Sigmoid colon (tissue), 6 donors: ENCODE measurements at regions not wholly inside any gene's neighbourhood (a gene's known extent, or its start where the extent isn't known, plus 50 kb on each side); places are given as distances from the start of the nearest gene placed in this dataset.

Experiments used
- DNase-seq: peaks from one replicate; pipeline ENCODE4 v3.0.0-alpha.2; 2019
- H3K27ac ChIP-seq, 4 donors: fragments of 200-600 bp; sonication (generic); one replicate each; pipeline ENCODE4 v1.5.1; 2016 to 2019; ENCODE audit warnings: mild to moderate bottlenecking in 1 of 4
- H3K27me3 ChIP-seq, 3 donors: fragments of 200-600 bp; sonication (generic); one replicate each; pipeline ENCODE4 v1.5.1; 2019; ENCODE audit warnings: mild to moderate bottlenecking in 1 of 3
- H3K36me3 ChIP-seq, 4 donors: fragments of 200-600 bp; sonication (generic); one replicate each; pipeline ENCODE4 v1.5.1; 2016 to 2019
- H3K4me1 ChIP-seq, 4 donors: fragments of 200-600 bp; sonication (generic); one replicate each; pipeline ENCODE4 v1.5.1; 2017 to 2019
- H3K4me3 ChIP-seq, 4 donors: fragments of 200-600 bp; sonication (generic); one replicate each; pipeline ENCODE4 v1.5.1; 2017 to 2019; ENCODE audit warnings: mild to moderate bottlenecking in 2 of 4, moderate library complexity in 1 of 4
- H3K9me3 ChIP-seq, 4 donors: fragments of 200-600 bp in 3 of 4; sonication (generic) in 3 of 4; one replicate each; pipeline versions ENCODE4 v1.5.1 to v1.6.1; 2013 to 2019
- EP300 ChIP-seq, 4 donors: sonication (generic); formaldehyde crosslinking; IDR thresholded peaks; one replicate each; pipeline ENCODE4 v1.6.1; 2017; ENCODE audit warnings: antibody characterized with exemption in 4 of 4
- POLR2A ChIP-seq, 2 donors: fragments of 450-650 bp; IDR thresholded peaks; one replicate each; pipeline ENCODE4 v1.6.1; 2016; ENCODE audit warnings: antibody characterized with exemption in 2 of 2, mild to moderate bottlenecking in 2 of 2, moderate library complexity in 2 of 2
- POLR2AphosphoS5 ChIP-seq, 4 donors: sonication (generic); formaldehyde crosslinking; IDR thresholded peaks; one replicate each; pipeline ENCODE4 v1.6.1; 2017; ENCODE audit warnings: antibody characterized with exemption in 4 of 4
- WGBS, 2 donors: extraction: QIAGEN DNeasy Blood & Tissue Kit; methylation state at CpG; one replicate each; pipeline ENCODE4 v1.1.7; 2013; 5-methylcytosine and 5-hydroxymethylcytosine counted together
- intact Hi-C: fragments of 100-400 bp; cut with DNase I; formaldehyde crosslinking; loops from one replicate; pipeline ENCODE4 v1.15.1; 2023
- TF ChIP-seq, protein P1 (sequence below), 4 experiments: fragments of 450-650 bp in 3 of 4; fragments of 200-600 bp in 1 of 4; IDR thresholded peaks; one replicate each; pipeline ENCODE4 v1.5.1; 2016 to 2019; ENCODE audit warnings: antibody characterized with exemption in 4 of 4, mild to moderate bottlenecking in 3 of 4, moderate library complexity in 2 of 4
- donor health status: healthy with polysubstance abuse.
- donor health status: healthy.

DNA sequence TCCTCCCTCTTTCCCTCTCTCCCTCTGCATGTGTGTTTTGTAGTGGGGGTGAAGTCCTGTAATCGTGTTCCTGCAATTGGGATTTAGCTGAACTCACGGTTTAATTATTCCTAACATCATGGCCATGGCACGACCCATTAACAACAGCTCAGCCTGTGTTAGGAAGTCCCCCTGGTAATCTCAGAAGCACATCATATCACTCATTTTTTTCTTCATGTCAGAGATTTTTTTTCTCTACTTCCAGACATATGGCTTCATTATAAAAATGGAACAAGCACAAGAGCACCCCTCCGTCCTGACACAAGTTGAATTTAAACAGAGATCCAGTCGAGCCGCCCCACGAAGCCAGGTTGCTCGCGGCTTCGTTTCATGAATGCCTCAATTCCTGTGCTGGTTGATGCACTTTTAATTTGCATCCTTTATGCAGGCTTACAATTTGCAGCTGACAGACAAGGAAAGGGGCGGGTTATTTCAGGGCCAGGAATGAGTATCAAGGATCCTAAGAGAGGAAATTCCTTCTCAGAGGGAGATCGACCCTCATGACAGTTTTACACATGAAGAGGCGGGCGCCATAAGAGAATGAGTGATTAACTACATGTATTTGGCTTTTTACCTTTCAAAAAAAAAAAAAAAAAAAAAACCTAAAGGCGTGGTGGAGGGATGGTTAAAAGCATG lies 192.9 kb downstream of the MAF start:
- no peak overlapping the region for H3K4me3 ChIP-seq
- no peak overlapping the region for H3K27ac ChIP-seq
- intact Hi-C loops, result no loop called here
- H3K36me3 ChIP-seq, result no peaks in the 10 kb centered on the region
- DNase-seq, result no peak
- no peaks in the 10 kb centered on the region for H3K9me3 ChIP-seq
- TF ChIP-seq POLR2AphosphoS5 (IDR thresholded peaks at IDR 0.05) (no peak), EP300 (IDR thresholded peaks at IDR 0.05) (no peak), POLR2A (IDR thresholded peaks at IDR 0.05) (no peak)
- TF ChIP-seq, protein P1, sequence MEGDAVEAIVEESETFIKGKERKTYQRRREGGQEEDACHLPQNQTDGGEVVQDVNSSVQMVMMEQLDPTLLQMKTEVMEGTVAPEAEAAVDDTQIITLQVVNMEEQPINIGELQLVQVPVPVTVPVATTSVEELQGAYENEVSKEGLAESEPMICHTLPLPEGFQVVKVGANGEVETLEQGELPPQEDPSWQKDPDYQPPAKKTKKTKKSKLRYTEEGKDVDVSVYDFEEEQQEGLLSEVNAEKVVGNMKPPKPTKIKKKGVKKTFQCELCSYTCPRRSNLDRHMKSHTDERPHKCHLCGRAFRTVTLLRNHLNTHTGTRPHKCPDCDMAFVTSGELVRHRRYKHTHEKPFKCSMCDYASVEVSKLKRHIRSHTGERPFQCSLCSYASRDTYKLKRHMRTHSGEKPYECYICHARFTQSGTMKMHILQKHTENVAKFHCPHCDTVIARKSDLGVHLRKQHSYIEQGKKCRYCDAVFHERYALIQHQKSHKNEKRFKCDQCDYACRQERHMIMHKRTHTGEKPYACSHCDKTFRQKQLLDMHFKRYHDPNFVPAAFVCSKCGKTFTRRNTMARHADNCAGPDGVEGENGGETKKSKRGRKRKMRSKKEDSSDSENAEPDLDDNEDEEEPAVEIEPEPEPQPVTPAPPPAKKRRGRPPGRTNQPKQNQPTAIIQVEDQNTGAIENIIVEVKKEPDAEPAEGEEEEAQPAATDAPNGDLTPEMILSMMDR (IDR thresholded peaks at IDR 0.05), result no peak
- H3K27me3 ChIP-seq, result no peaks in the 10 kb centered on the region
- WGBS, 2 donors, result 83 to 85% methylated on average over 15 of the region's 15 CpGs
- H3K4me1 ChIP-seq, result peaks cover 0 to 7% (median 0%) of the 10 kb centered on the region in 4 donors

DNA sequence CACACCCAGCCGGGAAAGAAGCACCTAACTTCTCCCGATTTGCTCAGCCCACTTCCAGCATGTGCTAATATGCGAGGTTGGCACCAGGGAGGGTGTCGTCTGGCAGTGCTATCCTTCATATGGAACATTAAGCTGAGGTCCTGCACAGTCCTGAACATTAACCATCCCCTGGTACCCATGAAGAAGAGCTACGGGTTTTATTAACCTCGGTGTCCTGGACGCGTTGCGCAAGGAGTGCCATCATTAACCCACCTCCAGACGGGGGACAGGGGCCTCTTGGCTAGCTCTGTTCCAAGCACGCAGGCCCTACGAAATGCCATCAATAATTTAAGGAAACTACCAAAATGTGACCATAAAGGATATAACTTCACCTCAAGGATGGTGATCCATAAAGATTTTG lies 193.5 kb downstream of the MAF start:
- Histone ChIP-seq H3K27me3 (no peaks in the 10 kb centered on the region), H3K27ac (no peak overlapping the region), H3K9me3 (no peaks in the 10 kb centered on the region), H3K4me1 (peaks cover 0 to under 1% (median 0%) of the 10 kb centered on the region in 4 donors), H3K4me3 (no peak overlapping the region), H3K36me3 (no peaks in the 10 kb centered on the region)
- 94% methylated on average over 12 of the region's 12 CpGs for WGBS, 2 donors
- DNase-seq, result no peak
- TF ChIP-seq, protein P1 (IDR thresholded peaks at IDR 0.05), result no peak
- no peak for TF ChIP-seq EP300 (IDR thresholded peaks at IDR 0.05)
- TF ChIP-seq POLR2A (IDR thresholded peaks at IDR 0.05), result no peak
- intact Hi-C loops, result no loop called here

DNA sequence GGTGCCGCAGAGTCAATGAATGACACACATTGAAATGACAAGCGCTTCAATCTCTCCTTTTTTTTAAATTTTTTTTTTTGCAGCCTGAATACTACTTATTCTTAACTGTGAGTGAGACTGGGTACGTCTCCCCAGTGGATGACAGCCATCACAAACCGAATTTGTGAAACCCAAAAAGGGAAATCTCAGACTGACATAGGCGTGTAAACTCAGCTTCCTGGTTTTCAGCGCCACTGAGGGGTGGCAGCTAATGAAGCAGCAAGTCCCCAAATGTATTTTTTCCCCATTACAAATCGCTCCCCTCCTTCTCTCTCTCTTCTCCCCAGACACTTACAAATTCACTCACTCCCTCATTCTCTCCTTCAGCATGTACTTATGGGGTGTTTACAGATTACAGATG lies 196.0 kb downstream of the MAF start:
- Histone ChIP-seq H3K36me3 (no peaks in the 10 kb centered on the region), H3K27me3 (no peaks in the 10 kb centered on the region), H3K4me1 (no peaks in the 10 kb centered on the region), H3K4me3 (no peak overlapping the region), H3K9me3 (no peaks in the 10 kb centered on the region), H3K27ac (no peak overlapping the region)
- TF ChIP-seq POLR2AphosphoS5 (IDR thresholded peaks at IDR 0.05) (no peak), EP300 (IDR thresholded peaks at IDR 0.05) (no peak), POLR2A (IDR thresholded peaks at IDR 0.05) (no peak)
- TF ChIP-seq, protein P1 (IDR thresholded peaks at IDR 0.05), result no peak
- intact Hi-C loops, result no loop called here
- 73 to 89% methylated on average over 7 of the region's 7 CpGs for WGBS, 2 donors
- DNase-seq, result no peak

DNA sequence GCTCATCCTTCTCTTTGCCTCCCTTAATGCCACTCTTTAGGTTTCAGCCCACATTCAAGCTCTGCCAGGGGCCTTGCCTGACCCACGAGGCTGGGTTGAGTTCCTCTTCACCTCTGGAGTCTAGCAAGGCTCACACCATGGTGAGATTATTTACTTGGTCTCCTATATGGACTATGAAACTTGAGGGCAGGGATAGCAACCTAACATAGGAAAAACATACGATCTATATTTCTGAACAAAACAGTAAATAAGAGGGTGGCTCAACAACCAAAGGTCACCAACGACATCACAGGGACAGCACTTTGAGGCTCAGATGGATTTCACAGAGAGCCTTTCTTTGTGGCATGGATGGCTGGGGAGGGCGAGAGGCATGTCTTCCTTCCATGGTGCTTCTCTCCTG lies 197.0 kb downstream of the MAF start:
- no peaks in the 10 kb centered on the region for H3K4me1 ChIP-seq
- no peak for TF ChIP-seq POLR2A (IDR thresholded peaks at IDR 0.05)
- no peak for TF ChIP-seq POLR2AphosphoS5 (IDR thresholded peaks at IDR 0.05)
- TF ChIP-seq, protein P1 (IDR thresholded peaks at IDR 0.05), result no peak
- TF ChIP-seq EP300 (IDR thresholded peaks at IDR 0.05), result no peak
- no peaks in the 10 kb centered on the region for H3K36me3 ChIP-seq
- 49 to 89% methylated on average over 4 of the region's 4 CpGs for WGBS, 2 donors
- H3K4me3 ChIP-seq, result no peak overlapping the region
- no peak overlapping the region for H3K27ac ChIP-seq
- H3K27me3 ChIP-seq, result no peaks in the 10 kb centered on the region
- DNase-seq, result no peak
- intact Hi-C loops, result no loop called here
- H3K9me3 ChIP-seq, result no peaks in the 10 kb centered on the region

DNA sequence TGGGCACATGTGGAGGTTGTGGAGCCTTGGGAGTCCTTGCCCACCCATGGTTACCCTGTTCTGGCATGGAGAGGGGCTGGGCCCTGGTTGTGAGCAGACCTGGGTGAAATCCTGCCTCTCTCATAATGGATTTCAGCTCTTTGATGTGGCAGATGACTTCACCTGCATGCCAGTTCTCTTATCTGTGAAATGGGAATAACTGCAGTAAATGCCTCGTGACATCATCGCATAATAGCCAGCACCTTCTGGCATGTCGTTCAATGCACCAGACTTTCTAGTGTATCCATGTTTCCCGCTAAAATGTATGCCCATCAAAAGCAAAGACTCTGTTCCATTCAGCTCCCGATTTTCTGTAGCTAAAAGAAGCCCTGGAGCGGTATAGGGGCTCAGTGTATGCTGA lies 197.6 kb downstream of the MAF start:
- intact Hi-C loops, result no loop called here

More for the DNA sequence above, 197.6 kb downstream of the MAF start:
- TF ChIP-seq, protein P1 (IDR thresholded peaks at IDR 0.05), result no peak
- TF ChIP-seq EP300 (IDR thresholded peaks at IDR 0.05) (no peak), POLR2A (IDR thresholded peaks at IDR 0.05) (no peak), POLR2AphosphoS5 (IDR thresholded peaks at IDR 0.05) (no peak)
- no peaks in the 10 kb centered on the region for H3K27me3 ChIP-seq
- no peaks in the 10 kb centered on the region for H3K36me3 ChIP-seq
- no peak overlapping the region for H3K27ac ChIP-seq
- no peak overlapping the region for H3K4me3 ChIP-seq
- WGBS, 2 donors, result 59 to 74% methylated on average over 6 of the region's 6 CpGs
- H3K4me1 ChIP-seq, result no peaks in the 10 kb centered on the region
- no peaks in the 10 kb centered on the region for H3K9me3 ChIP-seq
- DNase-seq, result no peak
